CD8-positive, alpha-beta memory T cell (primary cell): ENCODE measurements at regions not wholly inside any gene's neighbourhood (a gene's known extent, or its start where the extent isn't known, plus 50 kb on each side); places are given as distances from the start of the nearest gene placed in this dataset.
"Not testable (repeated sequence)": the region's sequence is repeated elsewhere in the genome, so short reads cannot be mapped to it uniquely, and the experiment has no call there.

Experiments used
- CTCF ChIA-PET: fragments of 350-600 bp; sonication (Branson Sonifier 250); formaldehyde crosslinking; loops from one replicate; lab custom pipeline; 2021; ENCODE audit warnings: antibody characterized with exemption; lab: Charles Lee
- POLR2A ChIA-PET: fragments of 350-600 bp; sonication (Branson Sonifier 250); formaldehyde crosslinking; loops from one replicate; lab custom pipeline; 2021; ENCODE audit warnings: antibody characterized with exemption; lab: Charles Lee
- DNase-seq, 5 donors: peaks; one replicate each; pipeline versions ENCODE4 v3.0.0 to v3.0.0-alpha.2; 2020 to 2022; ENCODE audit warnings: mixed read lengths in 1 of 5
- H3K27ac ChIP-seq: one replicate; pipeline ENCODE4 v1.7.0; 2013; ENCODE audit warnings: low read depth, mild to moderate bottlenecking, low read length, moderate library complexity
- H3K27me3 ChIP-seq: 2 replicates; pipeline ENCODE4 v1.7.0; 2013; ENCODE audit warnings: low read length, mild to moderate bottlenecking; ENCODE audit not compliant: insufficient read depth, poor library complexity, severe bottlenecking
- H3K36me3 ChIP-seq: 2 replicates; pipeline ENCODE4 v1.7.0; 2013; ENCODE audit warnings: mild to moderate bottlenecking, low read length, moderate library complexity; ENCODE audit not compliant: insufficient read depth
- H3K4me1 ChIP-seq: 2 replicates; pipeline ENCODE4 v1.7.0; 2013; ENCODE audit warnings: mild to moderate bottlenecking, low read length, moderate library complexity; ENCODE audit not compliant: insufficient read depth
- H3K4me3 ChIP-seq: 2 replicates; pipeline ENCODE4 v1.7.0; 2013; ENCODE audit warnings: mild to moderate bottlenecking, low read length
- H3K9me3 ChIP-seq: 2 replicates; pipeline ENCODE4 v1.7.0; 2013; ENCODE audit warnings: mild to moderate bottlenecking, low read length
- H3K27ac Mint-ChIP-seq, 8 donors: one replicate each; pipeline ENCODE4 v1.8.0; 2020 to 2021; ENCODE audit warnings: mixed read lengths in 8 of 8, mild to moderate bottlenecking in 6 of 8, inconsistent platforms in 3 of 8, moderate library complexity in 3 of 8
- H3K27me3 Mint-ChIP-seq, 2 donors: one replicate each; pipeline ENCODE4 v1.8.0; 2020 to 2021; ENCODE audit warnings: mixed read lengths in 2 of 2, mild to moderate bottlenecking in 1 of 2, moderate library complexity in 1 of 2
- H3K36me3 Mint-ChIP-seq, 3 donors: one replicate each; pipeline ENCODE4 v1.8.0; 2020 to 2021; ENCODE audit warnings: mixed read lengths in 3 of 3, inconsistent platforms in 1 of 3, mild to moderate bottlenecking in 1 of 3
- H3K4me1 Mint-ChIP-seq, 3 donors: one replicate each; pipeline ENCODE4 v1.8.0; 2020 to 2021; ENCODE audit warnings: mixed read lengths in 3 of 3, inconsistent platforms in 1 of 3, mild to moderate bottlenecking in 1 of 3
- H3K4me3 Mint-ChIP-seq, 7 donors: one replicate each; pipeline ENCODE4 v1.8.0; 2020 to 2021; ENCODE audit warnings: mixed read lengths in 7 of 7, mild to moderate bottlenecking in 6 of 7, moderate library complexity in 4 of 7, inconsistent platforms in 2 of 7
- H3K9me3 Mint-ChIP-seq, 5 donors: one replicate each; pipeline ENCODE4 v1.8.0; 2020 to 2022; ENCODE audit warnings: mixed read lengths in 5 of 5, mild to moderate bottlenecking in 3 of 5, moderate library complexity in 2 of 5, inconsistent platforms in 1 of 5

DNA sequence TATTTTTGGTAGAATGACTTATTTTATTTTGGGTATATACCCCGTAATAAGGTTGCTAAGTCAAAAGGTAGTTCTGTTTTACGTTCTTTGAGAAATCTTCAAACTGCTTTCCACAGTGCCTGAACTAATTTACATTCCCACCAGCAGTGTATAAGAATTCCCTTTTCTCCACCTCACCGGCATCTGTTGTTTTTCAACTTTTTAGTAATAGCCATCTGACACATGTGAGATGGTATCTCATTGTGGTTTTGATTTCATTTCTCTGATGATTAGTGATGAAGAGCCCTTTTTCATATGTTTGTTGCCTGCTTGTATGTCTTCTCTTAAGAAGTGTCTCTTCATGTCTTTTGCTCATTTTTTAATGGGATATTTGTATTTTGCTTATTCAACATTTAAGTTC, 215.2 kb upstream of the TFPI start:
- Histone ChIP-seq H3K4me1 (no peaks in the 10 kb centered on the region), H3K36me3 (no peaks in the 10 kb centered on the region), H3K4me3 (no peak overlapping the region), H3K27me3 (no peaks in the 10 kb centered on the region), H3K9me3 (no peaks in the 10 kb centered on the region), H3K27ac (no peak overlapping the region)
- CTCF ChIA-PET: no interaction called here
- H3K9me3 Mint-ChIP-seq: peaks cover 0 to 10% (median 2%) of the 10 kb centered on the region in 5 donors
- no peaks in the 10 kb centered on the region for H3K27me3 Mint-ChIP-seq
- no peaks in the 10 kb centered on the region for H3K4me1 Mint-ChIP-seq
- no peak overlapping the region for H3K27ac Mint-ChIP-seq
- no peak overlapping the region for H3K4me3 Mint-ChIP-seq
- POLR2A ChIA-PET: no interaction called here
- no peaks in the 10 kb centered on the region for H3K36me3 Mint-ChIP-seq
- DNase-seq: no peak

DNA sequence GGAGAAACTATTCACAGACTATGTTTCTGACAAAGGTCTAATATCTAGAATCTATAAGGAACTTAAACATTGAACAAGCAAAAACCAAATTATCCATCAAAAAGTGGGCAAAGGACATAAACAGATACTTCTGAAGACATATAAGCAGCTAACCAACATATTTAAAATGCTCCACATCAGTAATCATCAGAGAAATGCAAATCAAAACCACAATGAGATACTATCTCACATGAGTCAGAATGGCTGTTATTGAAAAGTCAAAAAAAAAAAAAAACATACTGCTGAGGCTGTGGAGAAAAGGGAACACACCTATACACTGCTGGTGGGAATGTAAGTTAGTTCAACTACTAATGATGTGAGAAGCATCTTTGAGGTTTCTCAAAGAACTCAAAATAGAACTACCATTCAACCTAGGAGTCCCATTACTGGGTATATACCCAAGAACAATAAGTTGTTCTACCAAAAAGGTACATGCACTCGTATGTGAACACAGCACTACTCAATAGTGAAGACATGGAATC, 220.4 kb upstream of the TFPI start:
- H3K27ac Mint-ChIP-seq: no peak overlapping the region
- H3K36me3 Mint-ChIP-seq: no peaks in the 10 kb centered on the region
- no peak overlapping the region for H3K4me3 Mint-ChIP-seq
- H3K4me1 Mint-ChIP-seq: no peaks in the 10 kb centered on the region
- H3K27me3 ChIP-seq: no peaks in the 10 kb centered on the region
- CTCF ChIA-PET: no interaction called here
- H3K36me3 ChIP-seq: no peaks in the 10 kb centered on the region
- DNase-seq: no peak
- H3K27me3 Mint-ChIP-seq: no peaks in the 10 kb centered on the region
- H3K9me3 Mint-ChIP-seq: peaks cover 0 to 18% (median 3%) of the 10 kb centered on the region in 5 donors
- H3K4me3 ChIP-seq: no peak overlapping the region
- no peaks in the 10 kb centered on the region for H3K9me3 ChIP-seq
- no peak overlapping the region for H3K27ac ChIP-seq
- H3K4me1 ChIP-seq: no peaks in the 10 kb centered on the region
- POLR2A ChIA-PET: no interaction called here

DNA sequence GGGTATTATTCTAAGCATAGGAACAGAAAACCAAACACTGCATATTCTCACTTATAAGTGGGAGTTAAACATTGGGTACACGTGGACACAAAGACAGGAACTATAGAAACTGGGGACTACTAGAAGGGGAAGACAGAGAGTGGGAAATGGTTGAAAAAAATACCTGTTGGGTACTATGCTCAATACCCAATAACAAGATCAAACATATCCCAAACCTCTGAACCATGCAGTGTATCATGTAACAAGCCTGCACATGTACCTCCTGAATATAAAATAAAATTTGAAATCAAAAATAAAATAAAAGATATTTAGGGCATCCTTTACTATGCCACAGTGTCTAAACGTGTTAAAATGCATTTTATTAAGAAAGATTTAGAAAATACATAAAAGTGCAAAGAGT, 221.0 kb upstream of the TFPI start:
- POLR2A ChIA-PET: no interaction called here
- CTCF ChIA-PET: no interaction called here
- H3K27me3 Mint-ChIP-seq: no peaks in the 10 kb centered on the region

DNA sequence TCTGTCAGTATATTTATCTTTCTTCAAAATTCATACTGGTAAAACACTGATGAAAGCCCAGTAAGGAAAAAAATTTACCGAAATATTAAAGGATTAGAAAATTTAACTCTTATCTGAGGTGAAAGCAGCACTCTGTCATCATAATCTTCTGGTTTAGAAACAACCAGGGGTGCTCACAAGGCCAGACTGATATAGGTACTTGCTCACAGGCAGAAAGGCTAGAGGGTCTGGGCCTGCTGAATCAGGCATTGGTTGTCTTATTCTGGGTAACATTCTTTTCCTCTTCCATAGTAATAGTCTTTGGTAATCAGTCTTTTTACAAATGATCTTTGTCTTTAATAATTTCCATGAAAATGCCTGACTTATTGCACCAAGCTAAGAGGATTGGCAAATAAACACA, 221.4 kb upstream of the TFPI start:
- no peaks in the 10 kb centered on the region for H3K27me3 Mint-ChIP-seq
- H3K36me3 ChIP-seq: no peaks in the 10 kb centered on the region
- no peak overlapping the region for H3K4me3 ChIP-seq
- DNase-seq: no peak
- no peaks in the 10 kb centered on the region for H3K36me3 Mint-ChIP-seq
- no peaks in the 10 kb centered on the region for H3K27me3 ChIP-seq
- H3K4me3 Mint-ChIP-seq: no peak overlapping the region
- ChIA-PET POLR2A (no interaction called here), CTCF (no interaction called here)
- H3K9me3 Mint-ChIP-seq: peaks cover 0 to 18% (median 3%) of the 10 kb centered on the region in 5 donors
- H3K27ac ChIP-seq: no peak overlapping the region
- no peaks in the 10 kb centered on the region for H3K9me3 ChIP-seq
- H3K4me1 ChIP-seq: no peaks in the 10 kb centered on the region
- H3K4me1 Mint-ChIP-seq: no peaks in the 10 kb centered on the region
- no peak overlapping the region for H3K27ac Mint-ChIP-seq

More for the DNA sequence above, 221.0 kb upstream of the TFPI start:
- H3K4me1 ChIP-seq: no peaks in the 10 kb centered on the region
- no peak overlapping the region for H3K4me3 Mint-ChIP-seq
- no peaks in the 10 kb centered on the region for H3K36me3 Mint-ChIP-seq
- no peak overlapping the region for H3K4me3 ChIP-seq
- no peaks in the 10 kb centered on the region for H3K9me3 ChIP-seq
- H3K4me1 Mint-ChIP-seq: no peaks in the 10 kb centered on the region
- H3K27ac Mint-ChIP-seq: no peak overlapping the region
- no peaks in the 10 kb centered on the region for H3K27me3 ChIP-seq
- H3K27ac ChIP-seq: no peak overlapping the region
- no peaks in the 10 kb centered on the region for H3K36me3 ChIP-seq
- H3K9me3 Mint-ChIP-seq: peaks cover 0 to 18% (median 3%) of the 10 kb centered on the region in 5 donors
- DNase-seq: no peak

DNA sequence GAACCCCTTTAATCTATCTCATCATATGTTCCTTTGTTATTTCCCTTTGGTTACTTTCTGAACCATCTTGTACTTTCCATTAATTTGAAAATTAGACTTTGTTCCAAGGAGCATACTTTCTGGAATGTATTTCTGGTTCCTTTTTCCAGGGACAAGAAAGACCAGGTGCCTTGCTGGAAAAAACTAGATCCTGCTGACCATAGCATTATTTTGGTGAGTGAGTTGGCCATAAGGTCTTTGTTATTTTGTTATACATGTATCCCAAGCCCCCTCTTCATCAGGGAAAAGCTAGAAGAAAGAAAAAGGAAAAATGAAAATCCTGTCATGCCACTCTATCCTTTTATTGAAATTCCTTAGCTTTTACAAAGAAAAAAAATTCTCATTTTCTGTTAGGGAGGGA, 228.1 kb upstream of the TFPI start:
- Histone ChIP-seq H3K36me3 (no peaks in the 10 kb centered on the region), H3K4me3 (no peak overlapping the region), H3K27me3 (no peaks in the 10 kb centered on the region), H3K4me1 (no peaks in the 10 kb centered on the region), H3K9me3 (no peaks in the 10 kb centered on the region), H3K27ac (no peak overlapping the region)
- H3K9me3 Mint-ChIP-seq: peaks cover 0 to 27% (median 6%) of the 10 kb centered on the region in 5 donors
- no peak for DNase-seq
- POLR2A ChIA-PET: no interaction called here
- H3K4me1 Mint-ChIP-seq: no peaks in the 10 kb centered on the region
- CTCF ChIA-PET: no interaction called here
- H3K27me3 Mint-ChIP-seq: no peaks in the 10 kb centered on the region
- H3K36me3 Mint-ChIP-seq: no peaks in the 10 kb centered on the region
- H3K27ac Mint-ChIP-seq: no peak overlapping the region
- H3K4me3 Mint-ChIP-seq: no peak overlapping the region

DNA sequence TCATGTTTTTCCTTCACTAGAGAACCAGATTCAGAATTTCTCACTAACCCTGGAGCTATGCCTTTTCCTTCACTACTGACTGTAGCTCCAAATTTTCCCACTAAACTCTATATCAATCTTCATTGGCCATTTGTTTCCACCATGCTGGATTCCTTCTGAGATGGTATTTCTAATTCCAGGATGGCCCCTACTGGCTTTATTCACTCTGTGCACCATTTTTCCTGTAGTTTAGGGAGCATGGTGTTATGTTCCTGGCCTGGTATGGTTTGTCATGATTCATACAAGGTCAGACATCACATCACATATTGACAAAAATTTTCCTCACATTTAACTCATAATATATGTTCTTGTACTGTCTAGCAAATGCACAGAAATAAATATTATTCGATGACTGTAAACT, 229.2 kb upstream of the TFPI start:
- Histone ChIP-seq H3K9me3 (no peaks in the 10 kb centered on the region), H3K36me3 (no peaks in the 10 kb centered on the region), H3K27ac (no peak overlapping the region), H3K27me3 (no peaks in the 10 kb centered on the region), H3K4me3 (no peak overlapping the region), H3K4me1 (no peaks in the 10 kb centered on the region)
- no peak for DNase-seq
- no peak overlapping the region for H3K4me3 Mint-ChIP-seq
- no peak overlapping the region for H3K27ac Mint-ChIP-seq
- no peaks in the 10 kb centered on the region for H3K27me3 Mint-ChIP-seq
- no peaks in the 10 kb centered on the region for H3K36me3 Mint-ChIP-seq
- ChIA-PET POLR2A (no interaction called here), CTCF (no interaction called here)
- H3K9me3 Mint-ChIP-seq: peaks cover 0 to 31% (median 9%) of the 10 kb centered on the region in 5 donors
- H3K4me1 Mint-ChIP-seq: no peaks in the 10 kb centered on the region

DNA sequence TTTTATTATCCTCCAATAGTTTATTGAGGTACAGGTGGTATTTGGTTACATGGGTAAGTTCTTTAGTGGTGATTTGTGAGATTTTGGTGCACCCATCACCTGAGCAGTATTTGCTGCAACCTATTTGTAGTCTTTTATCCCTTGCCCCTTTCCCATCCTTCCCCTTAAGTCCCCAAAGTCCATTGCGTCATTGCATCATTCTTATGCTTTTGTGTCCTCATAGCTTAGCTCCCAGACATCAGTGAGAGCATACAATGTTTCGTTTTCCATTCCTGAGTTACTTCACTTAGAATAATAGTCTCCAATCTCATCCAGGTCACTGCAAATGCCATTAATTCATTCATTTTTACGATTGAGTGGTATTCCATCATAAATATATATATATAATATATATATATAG, 229.9 kb upstream of the TFPI start:
- H3K9me3 Mint-ChIP-seq: peaks cover 0 to 29% (median 9%) of the 10 kb centered on the region in 5 donors
- CTCF ChIA-PET: not testable (repeated sequence)

DNA sequence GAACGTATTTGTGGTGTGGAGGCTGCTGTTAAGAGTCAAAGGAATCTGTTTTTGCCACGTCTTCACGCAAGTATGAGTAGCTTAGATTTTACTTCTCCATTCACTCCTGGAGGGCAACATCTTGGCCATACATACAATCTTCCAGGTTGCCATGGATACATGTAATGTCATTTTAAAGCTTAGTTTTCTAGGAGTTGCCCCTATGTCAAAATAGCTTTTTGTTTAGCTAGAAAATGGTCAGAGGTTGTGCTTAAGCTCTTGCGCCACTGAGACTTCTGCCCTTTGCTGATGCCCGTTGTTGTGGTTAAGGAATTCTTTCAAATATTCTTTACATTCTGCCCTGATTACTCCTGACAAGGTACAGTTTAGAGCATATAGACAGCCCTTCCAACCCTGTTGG, 245.4 kb upstream of the TFPI start:
- DNase-seq: no peak
- Histone ChIP-seq H3K27ac (no peak overlapping the region), H3K36me3 (no peaks in the 10 kb centered on the region), H3K9me3 (no peaks in the 10 kb centered on the region), H3K4me3 (no peak overlapping the region), H3K4me1 (no peaks in the 10 kb centered on the region), H3K27me3 (no peaks in the 10 kb centered on the region)
- Mint-ChIP-seq H3K27me3 (no peaks in the 10 kb centered on the region), H3K27ac (no peak overlapping the region), H3K36me3 (peaks cover 0 to 1% (median 0%) of the 10 kb centered on the region in 3 donors), H3K9me3 (peaks cover 9 to 40% (median 18%) of the 10 kb centered on the region in 5 donors), H3K4me3 (no peak overlapping the region), H3K4me1 (no peaks in the 10 kb centered on the region)
- POLR2A ChIA-PET: no interaction called here
- CTCF ChIA-PET: no interaction called here

More for the DNA sequence above, 229.9 kb upstream of the TFPI start:
- H3K4me3 Mint-ChIP-seq, H3K27ac Mint-ChIP-seq, H3K36me3 Mint-ChIP-seq, H3K27ac ChIP-seq, H3K9me3 ChIP-seq, H3K27me3 ChIP-seq, H3K4me3 ChIP-seq, H3K36me3 ChIP-seq, POLR2A ChIA-PET, DNase-seq, H3K4me1 Mint-ChIP-seq, H3K27me3 Mint-ChIP-seq, H3K4me1 ChIP-seq: not testable (repeated sequence)

DNA sequence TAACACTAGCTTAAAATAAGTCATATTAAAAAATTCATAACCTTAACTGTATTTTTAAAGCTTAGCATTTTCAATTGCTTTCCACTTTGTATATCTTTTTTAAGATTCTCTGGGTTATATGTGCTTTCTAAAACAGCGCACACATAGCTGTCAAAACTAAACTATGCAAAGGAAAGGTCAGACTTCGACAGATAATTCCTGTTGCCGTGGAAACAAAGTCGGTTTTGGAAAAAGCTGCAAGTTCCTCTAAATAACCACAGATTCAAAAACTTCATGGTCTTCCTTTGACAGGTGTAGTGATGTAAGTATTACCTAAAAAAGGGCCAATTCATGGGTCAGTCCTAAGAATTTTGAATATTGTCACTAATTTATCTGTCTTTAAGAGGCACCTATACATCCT, 249.6 kb upstream of the TFPI start:
- Histone ChIP-seq H3K4me1 (no peaks in the 10 kb centered on the region), H3K4me3 (no peak overlapping the region), H3K9me3 (no peaks in the 10 kb centered on the region), H3K27ac (no peak overlapping the region), H3K27me3 (no peaks in the 10 kb centered on the region), H3K36me3 (no peaks in the 10 kb centered on the region)
- Mint-ChIP-seq H3K36me3 (no peaks in the 10 kb centered on the region), H3K4me1 (no peaks in the 10 kb centered on the region), H3K4me3 (no peak overlapping the region), H3K27me3 (no peaks in the 10 kb centered on the region), H3K9me3 (peaks cover 2 to 28% (median 11%) of the 10 kb centered on the region in 5 donors), H3K27ac (no peak overlapping the region)
- no peak for DNase-seq
- CTCF ChIA-PET: no interaction called here
- POLR2A ChIA-PET: no interaction called here
